ELF-1 (cell line): ENCODE measurements at regions not wholly inside any gene's neighbourhood (a gene's known extent, or its start where the extent isn't known, plus 50 kb on each side); places are given as distances from the start of the nearest gene placed in this dataset.

ENCODE experiments used
- DNase-seq: peaks from one replicate; pipeline ENCODE4 v3.0.0-alpha.2; 2016; ENCODE audit warnings: low read depth, low spot score

GRCh38 chr9:29659014-29659413, 2085.7 kb upstream of the C9orf72 start:
- DNase-seq, result no peak

- no peak for DNase-seq
Observed at GRCh38 chr9:29659736-29660135, 2086.5 kb upstream of the C9orf72 start.

- no peak for DNase-seq
Observed at GRCh38 chr9:29668732-29669131, 2095.5 kb upstream of the C9orf72 start.

- no peak for DNase-seq
Observed at GRCh38 chr9:29669613-29670012, 2096.3 kb upstream of the C9orf72 start.

GRCh38 chr9:29685531-29685930, 2112.2 kb upstream of the C9orf72 start:
- no peak for DNase-seq

GRCh38 chr9:29691145-29691544, 2117.9 kb upstream of the C9orf72 start:
- no peak for DNase-seq

- DNase-seq, result peak; percentile 78
Observed at GRCh38 chr9:29691758-29692407, 2118.6 kb upstream of the C9orf72 start.

GRCh38 chr9:29697011-29697410, 2123.7 kb upstream of the C9orf72 start:
- DNase-seq, result no peak

GRCh38 chr9:29701559-29701958, 2128.3 kb upstream of the C9orf72 start:
- DNase-seq, result no peak

GRCh38 chr9:29701971-29702370, 2128.7 kb upstream of the C9orf72 start:
- no peak for DNase-seq

- no peak for DNase-seq
Observed at GRCh38 chr9:29714860-29715259, 2141.6 kb upstream of the C9orf72 start.

GRCh38 chr9:29717631-29718030, 2144.3 kb upstream of the C9orf72 start:
- DNase-seq, result no peak

- DNase-seq, result no peak
Observed at GRCh38 chr9:29730163-29730562, 2156.9 kb upstream of the C9orf72 start.

GRCh38 chr9:29740518-29740917, 2167.2 kb upstream of the C9orf72 start:
- no peak for DNase-seq

GRCh38 chr9:29741169-29741568, 2167.9 kb upstream of the C9orf72 start:
- no peak for DNase-seq

GRCh38 chr9:29750062-29750461, 2176.8 kb upstream of the C9orf72 start:
- no peak for DNase-seq

- no peak for DNase-seq
Observed at GRCh38 chr9:29751226-29751625, 2177.9 kb upstream of the C9orf72 start.

- no peak for DNase-seq
Observed at GRCh38 chr9:29753638-29754037, 2180.4 kb upstream of the C9orf72 start.

GRCh38 chr9:29769019-29769418, 2195.7 kb upstream of the C9orf72 start:
- no peak for DNase-seq

- no peak for DNase-seq
Observed at GRCh38 chr9:29773676-29774075, 2200.4 kb upstream of the C9orf72 start.

- DNase-seq, result no peak
Observed at GRCh38 chr9:29775491-29775890, 2202.2 kb upstream of the C9orf72 start.

- no peak for DNase-seq
Observed at GRCh38 chr9:29778281-29778849, 2205.1 kb upstream of the C9orf72 start.

- DNase-seq, result no peak
Observed at GRCh38 chr9:29793970-29794369, 2220.7 kb upstream of the C9orf72 start.
